GM12878 (cell line): ENCODE measurements at regions not wholly inside any gene's neighbourhood (a gene's known extent, or its start where the extent isn't known, plus 50 kb on each side); places are given as distances from the start of the nearest gene placed in this dataset.

Source experiments
- ATAC-seq: fragments of 200-7000 bp; cut with Tn5 transposase; 3 replicates; pipeline ENCODE4 v1.9.1; 2020; ENCODE audit warnings: mild to moderate bottlenecking, moderate library complexity
- BruUV-seq: library from RNA; stranded (reverse); fragments of 400-500 nt; replicated peaks from 2 replicates; lab custom pipeline; 2021; lab: Mats Ljungman, UMichigan
- CTCF ChIA-PET: fragments of 300-600 bp; sonication (Branson Sonifier 250); formaldehyde crosslinking; extraction: SDS; loops from one replicate; lab custom pipeline; 2021; ENCODE audit warnings: inconsistent platforms; lab: Yijun Ruan, JAX
- POLR2A ChIA-PET: fragments of 350-600 bp; formaldehyde crosslinking; extraction: SDS; loops from one replicate; lab custom pipeline; 2021; ENCODE audit warnings: inconsistent platforms; lab: Charles Lee
- RAD21 ChIA-PET: fragments of 300-600 bp; sonication (Branson Sonifier 250); formaldehyde crosslinking; loops from one replicate; lab custom pipeline; 2023; ENCODE audit warnings: antibody characterized with exemption; ENCODE audit not compliant: unreplicated experiment; lab: Charles Lee
- SMC1A ChIA-PET: fragments of 300-600 bp; sonication (Branson Sonifier 250); formaldehyde crosslinking; loops from one replicate; lab custom pipeline; 2023; ENCODE audit not compliant: unreplicated experiment, uncharacterized antibody; lab: Charles Lee
- DNase-seq: peaks from one replicate; pipeline ENCODE4 v3.0.0-alpha.2; 2011; ENCODE audit warnings: low read depth, low spot score
- FAIRE-seq: peaks from 3 replicates; lab custom pipeline; 2011; peaks lifted over from hg19 to GRCh38; lab: Jason Lieb, UNC
- H2AFZ ChIP-seq: 2 replicates; pipeline ENCODE4 v1.6.0; 2011; ENCODE audit warnings: low read depth, low read length, control low read depth; ENCODE audit not compliant: control insufficient read depth
- H3K27ac ChIP-seq: 2 replicates; pipeline ENCODE4 v1.5.1; 2011; ENCODE audit warnings: control low read depth; ENCODE audit not compliant: control insufficient read depth, insufficient read depth
- H3K27me3 ChIP-seq, 2 experiments: replicated peaks in 1 of 2; 2 replicates each; pipeline versions ENCODE4 v1.6.0 to v1.6.1; 2011; ENCODE audit warnings: low read length in 1 of 2; ENCODE audit not compliant: control insufficient read depth in 2 of 2, insufficient read depth in 2 of 2
- H3K36me3 ChIP-seq, 2 experiments: 2 replicates each; pipeline ENCODE4 v1.5.1; 2011; ENCODE audit warnings: low read length in 1 of 2; ENCODE audit not compliant: control insufficient read depth in 2 of 2, insufficient read depth in 2 of 2
- H3K4me1 ChIP-seq: 2 replicates; pipeline ENCODE4 v1.6.1; 2011; ENCODE audit warnings: mild to moderate bottlenecking, low read length, moderate library complexity, mixed read lengths; ENCODE audit not compliant: control insufficient read depth, insufficient read depth
- H3K4me2 ChIP-seq: 2 replicates; pipeline ENCODE4 v1.6.0; 2011; ENCODE audit warnings: control low read depth; ENCODE audit not compliant: control insufficient read depth, insufficient read depth
- H3K4me3 ChIP-seq: fragments of 200-600 bp; sonication (generic); 2 replicates; pipeline ENCODE4 v1.5.1; 2016
- H3K79me2 ChIP-seq: 2 replicates; pipeline ENCODE4 v1.6.0; 2011; ENCODE audit warnings: low read length; ENCODE audit not compliant: control insufficient read depth, insufficient read depth
- H3K9ac ChIP-seq: 2 replicates; pipeline ENCODE4 v1.8.0; 2011; ENCODE audit warnings: low read length, control low read depth, mixed read lengths; ENCODE audit not compliant: control insufficient read depth, insufficient read depth
- H3K9me3 ChIP-seq: replicated peaks from 3 replicates; pipeline ENCODE4 v1.5.1; 2011; ENCODE audit warnings: mild to moderate bottlenecking, low read length; ENCODE audit not compliant: control insufficient read depth, insufficient read depth
- H4K20me1 ChIP-seq: 2 replicates; pipeline ENCODE4 v1.6.0; 2011; ENCODE audit not compliant: control insufficient read depth, insufficient read depth
- ASH2L ChIP-seq: fragments of 300-600, 200-600 bp; sonication (generic); IDR thresholded peaks from 2 replicates; pipeline ENCODE4 v1.6.1; 2017; ENCODE audit warnings: low read depth, mild to moderate bottlenecking, borderline replicate concordance
- ATF7 ChIP-seq: fragments of 450-650 bp; IDR thresholded peaks from 2 replicates; pipeline ENCODE4 v1.6.1; 2016; ENCODE audit warnings: low read depth, mild to moderate bottlenecking
- EGR1 ChIP-seq, 2 experiments: IDR thresholded peaks; 1 replicate in 1 of 2; 2 replicates in 1 of 2; pipeline ENCODE4 v1.6.1; 2011 to 2012; ENCODE audit warnings: low read depth in 2 of 2, low read length in 2 of 2, borderline replicate concordance in 1 of 2, mild to moderate bottlenecking in 1 of 2, moderate library complexity in 1 of 2
- FOS ChIP-seq: IDR thresholded peaks from 3 replicates; pipeline ENCODE4 v1.6.1; 2011; ENCODE audit warnings: borderline replicate concordance; ENCODE audit not compliant: insufficient read length; ENCODE audit errors: extremely low read depth
- JUND ChIP-seq: IDR thresholded peaks from 2 replicates; pipeline ENCODE4 v1.6.1; 2012; ENCODE audit warnings: low read depth, mild to moderate bottlenecking, low read length, improper control_type of control experiment, moderate library complexity
- MXI1 ChIP-seq: fragments of 150-350 bp; IDR thresholded peaks from 2 replicates; pipeline ENCODE4 v1.6.1; 2011; ENCODE audit warnings: low read depth, mild to moderate bottlenecking, inconsistent platforms, low read length, improper control_type of control experiment
- MYC ChIP-seq: IDR thresholded peaks from 2 replicates; pipeline ENCODE4 v1.6.1; 2011; ENCODE audit warnings: mild to moderate bottlenecking, low read length, moderate library complexity, inconsistent platforms; ENCODE audit not compliant: insufficient read depth, insufficient replicate concordance, insufficient read length, severe bottlenecking
- PML ChIP-seq: IDR thresholded peaks from 2 replicates; pipeline ENCODE4 v1.6.1; 2012; ENCODE audit warnings: low read length, inconsistent platforms
- POU2F2 ChIP-seq: IDR thresholded peaks from 3 replicates; pipeline ENCODE4 v1.6.1; 2011; ENCODE audit warnings: low read depth, mild to moderate bottlenecking, low read length, borderline replicate concordance
- RB1 ChIP-seq: fragments of 450-650 bp; formaldehyde crosslinking; IDR thresholded peaks from 2 replicates; pipeline ENCODE4 v1.6.1; 2017; ENCODE audit warnings: mild to moderate bottlenecking, borderline replicate concordance
- SMARCA5 ChIP-seq: fragments of 450-650 bp; IDR thresholded peaks from 2 replicates; pipeline ENCODE4 v1.6.1; 2017; ENCODE audit warnings: mild to moderate bottlenecking
- SREBF1 ChIP-seq: IDR thresholded peaks from 2 replicates; pipeline ENCODE4 v1.6.1; 2012; ENCODE audit warnings: mild to moderate bottlenecking, low read length
- SUPT20H ChIP-seq: IDR thresholded peaks from 2 replicates; pipeline ENCODE4 v1.6.1; 2011; ENCODE audit warnings: low read depth, mild to moderate bottlenecking, low read length, moderate library complexity, borderline replicate concordance; ENCODE audit not compliant: control insufficient read depth
- ZNF24 ChIP-seq: fragments of 450-650 bp; IDR thresholded peaks from 2 replicates; pipeline ENCODE4 v1.6.1; 2017; ENCODE audit warnings: antibody characterized with exemption, mild to moderate bottlenecking
- in situ Hi-C: fragments of 300-500 bp; cut with MboI; formaldehyde crosslinking; loops from 9 replicates; pipeline ENCODE4 v1.14.3; 2018; ENCODE audit warnings: mixed read lengths
- intact Hi-C: fragments of 100-400 bp; cut with micrococcal nuclease; formaldehyde crosslinking; loops from one replicate; pipeline ENCODE4 v1.14.2; 2022; ENCODE audit not compliant: unreplicated experiment
- TF ChIP-seq, protein P1 (sequence below): fragments of 450-650 bp; IDR thresholded peaks from 2 replicates; pipeline ENCODE4 v1.6.1; 2017; ENCODE audit warnings: borderline replicate concordance
- TF ChIP-seq, protein P2 (sequence below): fragments of 450-650 bp; IDR thresholded peaks from 2 replicates; pipeline ENCODE4 v1.6.1; 2018; ENCODE audit warnings: borderline replicate concordance, mild to moderate bottlenecking; ENCODE audit not compliant: partially characterized antibody
- TF ChIP-seq, protein P3 (sequence below): fragments of 450-650 bp; IDR thresholded peaks from 2 replicates; pipeline ENCODE4 v1.6.1; 2016; ENCODE audit warnings: mild to moderate bottlenecking
- TF ChIP-seq, protein P4 (sequence below): fragments of 450-650 bp; formaldehyde crosslinking; IDR thresholded peaks from 2 replicates; pipeline ENCODE4 v1.4.0; 2020; ENCODE audit warnings: mild to moderate bottlenecking, moderate library complexity

DNA sequence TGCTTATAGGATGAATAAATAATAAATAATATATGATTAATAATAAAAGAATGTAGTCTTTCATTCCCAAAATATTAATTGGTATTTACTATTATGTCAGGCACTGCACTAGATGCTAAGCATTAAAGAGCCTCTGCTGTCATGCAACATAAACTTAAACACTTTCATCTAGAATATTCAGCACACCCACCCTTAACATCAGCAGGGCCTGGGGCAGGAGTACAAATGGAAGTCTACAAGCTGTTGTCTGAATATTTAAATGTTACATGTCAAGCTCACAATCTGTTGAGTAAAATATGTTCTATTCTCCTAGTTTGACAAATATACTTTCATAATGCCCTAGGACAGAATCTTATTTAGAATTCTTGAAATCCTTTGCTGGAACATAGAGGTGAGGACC, 395.1 kb downstream of the EPM2A start:
- ChIA-PET CTCF (no interaction called here), SMC1A (no interaction called here), RAD21 (no interaction called here), POLR2A (no interaction called here)
- no peak overlapping the region for H3K4me3 ChIP-seq
- H2AFZ ChIP-seq: no peak overlapping the region
- no peak overlapping the region for H3K4me2 ChIP-seq
- ATAC-seq (no peak), DNase-seq (no peak), FAIRE-seq (no peak)
- H4K20me1 ChIP-seq: no peaks in the 10 kb centered on the region
- H3K9me3 ChIP-seq: no peaks in the 10 kb centered on the region
- no peaks in the 10 kb centered on the region for H3K4me1 ChIP-seq
- H3K9ac ChIP-seq: no peak overlapping the region
- in situ Hi-C loops: no loop called here
- no peaks in the 10 kb centered on the region for H3K27me3 ChIP-seq
- intact Hi-C loops: loop anchor here (10.0 kb wide), 1 partner anchor 295 kb away; no protein-coding TSS in a partner anchor
- no peak overlapping the region for H3K27ac ChIP-seq
- no TSS peak for BruUV-seq
- no peaks in the 10 kb centered on the region for H3K79me2 ChIP-seq
- TF ChIP-seq ATF7 (no peak), EGR1 (IDR thresholded peaks at IDR 0.05; ENCODE audit: borderline replicate concordance in 1 of 2, low read depth in 2 of 2, low read length in 2 of 2) (no peak), ASH2L (no peak), ZNF24 (no peak), MYC (no peak), SUPT20H (no peak), JUND (no peak), MXI1 (no peak), FOS (no peak), SREBF1 (no peak), SMARCA5 (no peak), RB1 (no peak), POU2F2 (no peak), PML (no peak)
- TF ChIP-seq, protein P1, sequence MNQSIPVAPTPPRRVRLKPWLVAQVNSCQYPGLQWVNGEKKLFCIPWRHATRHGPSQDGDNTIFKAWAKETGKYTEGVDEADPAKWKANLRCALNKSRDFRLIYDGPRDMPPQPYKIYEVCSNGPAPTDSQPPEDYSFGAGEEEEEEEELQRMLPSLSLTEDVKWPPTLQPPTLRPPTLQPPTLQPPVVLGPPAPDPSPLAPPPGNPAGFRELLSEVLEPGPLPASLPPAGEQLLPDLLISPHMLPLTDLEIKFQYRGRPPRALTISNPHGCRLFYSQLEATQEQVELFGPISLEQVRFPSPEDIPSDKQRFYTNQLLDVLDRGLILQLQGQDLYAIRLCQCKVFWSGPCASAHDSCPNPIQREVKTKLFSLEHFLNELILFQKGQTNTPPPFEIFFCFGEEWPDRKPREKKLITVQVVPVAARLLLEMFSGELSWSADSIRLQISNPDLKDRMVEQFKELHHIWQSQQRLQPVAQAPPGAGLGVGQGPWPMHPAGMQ: no peak
- TF ChIP-seq, protein P2, sequence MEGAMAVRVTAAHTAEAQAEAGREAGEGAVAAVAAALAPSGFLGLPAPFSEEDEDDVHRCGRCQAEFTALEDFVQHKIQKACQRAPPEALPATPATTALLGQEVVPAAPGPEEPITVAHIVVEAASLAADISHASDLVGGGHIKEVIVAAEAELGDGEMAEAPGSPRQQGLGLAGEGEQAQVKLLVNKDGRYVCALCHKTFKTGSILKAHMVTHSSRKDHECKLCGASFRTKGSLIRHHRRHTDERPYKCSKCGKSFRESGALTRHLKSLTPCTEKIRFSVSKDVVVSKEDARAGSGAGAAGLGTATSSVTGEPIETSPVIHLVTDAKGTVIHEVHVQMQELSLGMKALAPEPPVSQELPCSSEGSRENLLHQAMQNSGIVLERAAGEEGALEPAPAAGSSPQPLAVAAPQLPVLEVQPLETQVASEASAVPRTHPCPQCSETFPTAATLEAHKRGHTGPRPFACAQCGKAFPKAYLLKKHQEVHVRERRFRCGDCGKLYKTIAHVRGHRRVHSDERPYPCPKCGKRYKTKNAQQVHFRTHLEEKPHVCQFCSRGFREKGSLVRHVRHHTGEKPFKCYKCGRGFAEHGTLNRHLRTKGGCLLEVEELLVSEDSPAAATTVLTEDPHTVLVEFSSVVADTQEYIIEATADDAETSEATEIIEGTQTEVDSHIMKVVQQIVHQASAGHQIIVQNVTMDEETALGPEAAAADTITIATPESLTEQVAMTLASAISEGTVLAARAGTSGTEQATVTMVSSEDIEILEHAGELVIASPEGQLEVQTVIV: no peak
- TF ChIP-seq, protein P3, sequence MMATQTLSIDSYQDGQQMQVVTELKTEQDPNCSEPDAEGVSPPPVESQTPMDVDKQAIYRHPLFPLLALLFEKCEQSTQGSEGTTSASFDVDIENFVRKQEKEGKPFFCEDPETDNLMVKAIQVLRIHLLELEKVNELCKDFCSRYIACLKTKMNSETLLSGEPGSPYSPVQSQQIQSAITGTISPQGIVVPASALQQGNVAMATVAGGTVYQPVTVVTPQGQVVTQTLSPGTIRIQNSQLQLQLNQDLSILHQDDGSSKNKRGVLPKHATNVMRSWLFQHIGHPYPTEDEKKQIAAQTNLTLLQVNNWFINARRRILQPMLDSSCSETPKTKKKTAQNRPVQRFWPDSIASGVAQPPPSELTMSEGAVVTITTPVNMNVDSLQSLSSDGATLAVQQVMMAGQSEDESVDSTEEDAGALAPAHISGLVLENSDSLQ: no peak
- TF ChIP-seq, protein P4, sequence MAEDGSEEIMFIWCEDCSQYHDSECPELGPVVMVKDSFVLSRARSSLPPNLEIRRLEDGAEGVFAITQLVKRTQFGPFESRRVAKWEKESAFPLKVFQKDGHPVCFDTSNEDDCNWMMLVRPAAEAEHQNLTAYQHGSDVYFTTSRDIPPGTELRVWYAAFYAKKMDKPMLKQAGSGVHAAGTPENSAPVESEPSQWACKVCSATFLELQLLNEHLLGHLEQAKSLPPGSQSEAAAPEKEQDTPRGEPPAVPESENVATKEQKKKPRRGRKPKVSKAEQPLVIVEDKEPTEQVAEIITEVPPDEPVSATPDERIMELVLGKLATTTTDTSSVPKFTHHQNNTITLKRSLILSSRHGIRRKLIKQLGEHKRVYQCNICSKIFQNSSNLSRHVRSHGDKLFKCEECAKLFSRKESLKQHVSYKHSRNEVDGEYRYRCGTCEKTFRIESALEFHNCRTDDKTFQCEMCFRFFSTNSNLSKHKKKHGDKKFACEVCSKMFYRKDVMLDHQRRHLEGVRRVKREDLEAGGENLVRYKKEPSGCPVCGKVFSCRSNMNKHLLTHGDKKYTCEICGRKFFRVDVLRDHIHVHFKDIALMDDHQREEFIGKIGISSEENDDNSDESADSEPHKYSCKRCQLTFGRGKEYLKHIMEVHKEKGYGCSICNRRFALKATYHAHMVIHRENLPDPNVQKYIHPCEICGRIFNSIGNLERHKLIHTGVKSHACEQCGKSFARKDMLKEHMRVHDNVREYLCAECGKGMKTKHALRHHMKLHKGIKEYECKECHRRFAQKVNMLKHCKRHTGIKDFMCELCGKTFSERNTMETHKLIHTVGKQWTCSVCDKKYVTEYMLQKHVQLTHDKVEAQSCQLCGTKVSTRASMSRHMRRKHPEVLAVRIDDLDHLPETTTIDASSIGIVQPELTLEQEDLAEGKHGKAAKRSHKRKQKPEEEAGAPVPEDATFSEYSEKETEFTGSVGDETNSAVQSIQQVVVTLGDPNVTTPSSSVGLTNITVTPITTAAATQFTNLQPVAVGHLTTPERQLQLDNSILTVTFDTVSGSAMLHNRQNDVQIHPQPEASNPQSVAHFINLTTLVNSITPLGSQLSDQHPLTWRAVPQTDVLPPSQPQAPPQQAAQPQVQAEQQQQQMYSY (CRISPR knock-in tag): no peak
- no peaks in the 10 kb centered on the region for H3K36me3 ChIP-seq
